OCI-LY3 (cell line): ENCODE measurements at regions not wholly inside any gene's neighbourhood (a gene's known extent, or its start where the extent isn't known, plus 50 kb on each side); places are given as distances from the start of the nearest gene placed in this dataset.

Experiments used
- H2AFZ ChIP-seq: fragments of 200-600, 300-600 bp; shearing (Covaris generic); 2 replicates; pipeline ENCODE4 v1.6.0; 2014; ENCODE audit warnings: antibody characterized with exemption, low read depth, low read length
- H3K27ac ChIP-seq: fragments of 200-600, 300-600 bp; sonication (generic); 2 replicates; pipeline ENCODE4 v1.5.1; 2014; ENCODE audit warnings: mild to moderate bottlenecking, low read length, moderate library complexity, mixed read lengths
- H3K27me3 ChIP-seq: fragments of 200-600, 300-600 bp; sonication (generic); 2 replicates; pipeline ENCODE4 v1.6.1; 2014; ENCODE audit warnings: low read depth, low read length, mixed read lengths
- H3K36me3 ChIP-seq: fragments of 200-600, 300-600 bp; sonication (generic); replicated peaks from 2 replicates; pipeline ENCODE3; 2014; ENCODE audit warnings: low read depth, low read length, mixed read lengths
- H3K4me1 ChIP-seq: fragments of 300-600, 200-600 bp; sonication (generic); 2 replicates; pipeline ENCODE4 v1.6.1; 2014; ENCODE audit warnings: low read length, mixed read lengths
- H3K4me2 ChIP-seq: fragments of 200-600, 300-600 bp; sonication (generic); 2 replicates; pipeline ENCODE4 v1.6.1; 2014; ENCODE audit warnings: low read length, mixed read lengths
- H3K4me3 ChIP-seq: fragments of 300-600, 200-600 bp; sonication (generic); 2 replicates; pipeline ENCODE4 v1.5.1; 2014; ENCODE audit warnings: antibody characterized with exemption, mild to moderate bottlenecking, low read length, moderate library complexity
- H3K79me2 ChIP-seq: fragments of 300-600, 200-600 bp; shearing (Covaris generic); 2 replicates; pipeline ENCODE4 v1.6.1; 2014; ENCODE audit warnings: mild to moderate bottlenecking, low read length, mixed read lengths
- H3K9ac ChIP-seq: fragments of 300-600, 200-600 bp; shearing (Covaris generic); 2 replicates; pipeline ENCODE4 v1.6.0; 2014; ENCODE audit warnings: mild to moderate bottlenecking, low read length, moderate library complexity
- H3K9me3 ChIP-seq: fragments of 200-600, 300-600 bp; shearing (Covaris generic); 2 replicates; pipeline ENCODE4 v1.6.1; 2014; ENCODE audit warnings: low read length, mixed read lengths; ENCODE audit not compliant: insufficient read depth
- H4K20me1 ChIP-seq: fragments of 200-600, 300-600 bp; sonication (generic); 2 replicates; pipeline ENCODE4 v1.6.1; 2016; ENCODE audit warnings: low read length, mixed read lengths; ENCODE audit not compliant: insufficient read depth
- CTCF ChIP-seq: fragments of 200-600, 300-600 bp; sonication (generic); IDR thresholded peaks from 2 replicates; pipeline ENCODE4 v1.5.1; 2014; ENCODE audit warnings: antibody characterized with exemption, low read length, low read depth
- EZH2phosphoT487 ChIP-seq: fragments of 200-600 bp; shearing (Covaris generic); IDR thresholded peaks from 2 replicates; pipeline ENCODE4 v1.6.1; 2018; ENCODE audit warnings: antibody characterized with exemption, mixed run types, low read depth

GRCh38 chr5:162916368-162916767, 521.0 kb upstream of the CCNG1 start:
- H4K20me1 ChIP-seq = no peaks in the 10 kb centered on the region
- H3K79me2 ChIP-seq = no peaks in the 10 kb centered on the region
- TF ChIP-seq EZH2phosphoT487 (no peak), CTCF (no peak)
- no peak overlapping the region for H3K9ac ChIP-seq
- no peak overlapping the region for H3K4me2 ChIP-seq
- no peaks in the 10 kb centered on the region for H3K27me3 ChIP-seq
- no peak overlapping the region for H3K27ac ChIP-seq
- no peaks in the 10 kb centered on the region for H3K36me3 ChIP-seq
- H3K4me1 ChIP-seq = no peaks in the 10 kb centered on the region
- H2AFZ ChIP-seq = no peak overlapping the region
- no peaks in the 10 kb centered on the region for H3K9me3 ChIP-seq
- no peak overlapping the region for H3K4me3 ChIP-seq

GRCh38 chr5:162929104-162929503, 508.3 kb upstream of the CCNG1 start:
- H3K27me3 ChIP-seq = no peaks in the 10 kb centered on the region
- no peaks in the 10 kb centered on the region for H4K20me1 ChIP-seq
- H3K4me2 ChIP-seq = no peak overlapping the region
- H3K9me3 ChIP-seq = no peaks in the 10 kb centered on the region
- H2AFZ ChIP-seq = no peak overlapping the region
- no peaks in the 10 kb centered on the region for H3K4me1 ChIP-seq
- no peaks in the 10 kb centered on the region for H3K79me2 ChIP-seq
- H3K36me3 ChIP-seq = no peaks in the 10 kb centered on the region
- no peak overlapping the region for H3K9ac ChIP-seq
- no peak overlapping the region for H3K4me3 ChIP-seq
- TF ChIP-seq EZH2phosphoT487 (no peak), CTCF (no peak)
- H3K27ac ChIP-seq = no peak overlapping the region

GRCh38 chr5:162931501-162931900, 505.9 kb upstream of the CCNG1 start:
- no peak overlapping the region for H3K4me2 ChIP-seq
- no peak overlapping the region for H3K27ac ChIP-seq
- H4K20me1 ChIP-seq = no peaks in the 10 kb centered on the region
- no peak overlapping the region for H3K9ac ChIP-seq
- no peaks in the 10 kb centered on the region for H3K27me3 ChIP-seq
- H3K4me3 ChIP-seq = no peak overlapping the region
- TF ChIP-seq EZH2phosphoT487 = no peak
- TF ChIP-seq CTCF = no peak
- no peaks in the 10 kb centered on the region for H3K36me3 ChIP-seq
- no peaks in the 10 kb centered on the region for H3K79me2 ChIP-seq
- no peaks in the 10 kb centered on the region for H3K9me3 ChIP-seq
- no peaks in the 10 kb centered on the region for H3K4me1 ChIP-seq
- no peak overlapping the region for H2AFZ ChIP-seq

GRCh38 chr5:162939991-162940390, 497.4 kb upstream of the CCNG1 start:
- Histone ChIP-seq H3K4me2 (no peak overlapping the region), H3K9ac (no peak overlapping the region), H3K27me3 (no peaks in the 10 kb centered on the region), H3K27ac (no peak overlapping the region), H4K20me1 (no peaks in the 10 kb centered on the region), H3K4me1 (no peaks in the 10 kb centered on the region), H3K36me3 (no peaks in the 10 kb centered on the region), H3K79me2 (no peaks in the 10 kb centered on the region), H3K9me3 (no peaks in the 10 kb centered on the region), H3K4me3 (no peak overlapping the region), H2AFZ (no peak overlapping the region)
- TF ChIP-seq CTCF = no peak
- no peak for TF ChIP-seq EZH2phosphoT487
